ENCODE measurements at regions not wholly inside any gene's neighbourhood (a gene's known extent, or its start where the extent isn't known, plus 50 kb on each side); places are given as distances from the start of the nearest gene placed in this dataset.
"Not testable (repeated sequence)": the region's sequence is repeated elsewhere in the genome, so short reads cannot be mapped to it uniquely, and the experiment has no call there.

- DNase-seq (ENCODE audit: low spot score), result no peak
Measured at GRCh38 chr1:200496937-200497336, 87.1 kb upstream of the ZNF281 start.

GRCh38 chr1:200495901-200496300 is 86.1 kb upstream of the ZNF281 start:
- DNase-seq (ENCODE audit: low spot score), result no peak

DNA sequence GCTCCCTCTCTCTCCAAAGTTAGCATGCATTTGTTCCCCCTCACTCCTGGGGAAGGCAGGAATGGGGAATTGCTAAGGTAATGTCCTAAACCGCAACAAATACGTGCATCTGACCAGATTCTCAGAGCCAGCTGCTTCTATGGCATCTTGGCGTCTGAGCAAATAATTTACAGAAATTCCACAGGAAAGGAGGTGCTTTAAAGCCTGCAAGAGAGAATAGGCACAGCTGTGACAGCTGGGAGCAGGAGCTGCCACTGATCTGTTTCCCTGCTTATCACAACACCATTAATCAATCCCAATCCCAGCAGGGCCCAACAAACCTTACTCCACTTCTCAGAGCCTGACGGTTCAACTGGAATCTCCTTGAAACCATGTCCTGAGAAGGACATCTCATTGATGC is 83.5 kb upstream of the ZNF281 start:
- DNase-seq (ENCODE audit: low spot score), result no peak

GRCh38 chr1:200491103-200491502 is 81.3 kb upstream of the ZNF281 start:
- DNase-seq (ENCODE audit: low spot score), result no peak

- no peak for DNase-seq (ENCODE audit: low spot score)
Measured at GRCh38 chr1:200490183-200490582, 80.3 kb upstream of the ZNF281 start.

DNA sequence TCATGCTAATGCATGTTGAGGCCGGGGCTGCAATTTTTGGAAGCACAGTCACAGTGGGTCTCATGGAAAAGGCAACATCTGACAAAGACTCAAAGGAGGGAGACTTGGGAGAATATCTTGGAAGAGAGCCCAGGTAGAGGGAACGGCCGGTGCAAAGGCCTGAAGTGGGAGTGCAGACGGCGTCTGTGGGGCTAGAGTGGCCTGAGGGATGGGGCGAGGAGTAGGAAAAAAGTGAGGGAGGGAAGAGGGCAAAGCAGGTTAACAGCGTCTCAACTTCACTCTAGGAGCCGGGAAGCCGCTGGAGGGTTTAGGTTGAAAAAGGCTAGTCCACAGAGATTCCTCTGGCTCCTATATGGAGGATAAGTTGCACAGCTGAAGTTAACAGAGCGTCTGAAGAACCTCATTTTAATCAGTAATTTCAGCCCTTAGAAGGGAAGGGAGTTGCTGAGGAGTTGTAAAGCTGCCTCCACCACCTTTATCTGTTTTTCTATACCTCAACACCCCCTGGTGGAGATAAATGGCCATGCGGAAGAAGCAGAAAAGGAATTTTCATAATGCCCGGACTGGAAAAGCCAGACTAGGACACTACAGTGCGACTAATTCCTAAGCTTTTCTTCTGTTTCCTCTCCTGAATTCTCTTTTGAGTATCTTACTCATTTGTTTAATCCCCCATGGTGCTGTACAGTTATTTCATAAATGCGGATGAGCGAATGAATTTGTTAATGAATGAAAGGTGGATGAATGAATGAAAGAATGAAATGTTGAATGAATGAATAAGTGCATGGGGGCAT is 78.7 kb upstream of the ZNF281 start:
- DNase-seq (ENCODE audit: low spot score), result peak; percentile 31

DNA sequence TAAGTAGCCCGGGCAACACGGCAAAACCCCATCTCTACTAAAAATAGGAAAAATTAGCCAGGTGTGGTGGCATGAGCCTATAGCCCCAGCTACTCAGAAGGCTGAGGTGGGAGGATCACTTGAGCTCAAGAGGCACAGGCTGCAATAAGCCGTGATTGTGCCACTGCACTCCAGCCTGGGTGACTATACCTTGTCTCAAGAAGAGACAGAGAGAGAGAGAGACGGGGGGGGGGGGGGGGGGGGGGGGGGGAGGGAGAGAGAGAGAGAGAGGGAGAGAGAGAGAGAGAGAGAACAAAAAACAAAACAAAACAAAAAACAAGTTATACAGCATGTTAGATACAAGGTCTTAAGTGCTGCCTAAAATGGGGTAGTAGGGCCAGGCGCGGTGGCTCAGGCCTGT is 77.8 kb upstream of the ZNF281 start:
- no peak for DNase-seq (ENCODE audit: low spot score)

DNA sequence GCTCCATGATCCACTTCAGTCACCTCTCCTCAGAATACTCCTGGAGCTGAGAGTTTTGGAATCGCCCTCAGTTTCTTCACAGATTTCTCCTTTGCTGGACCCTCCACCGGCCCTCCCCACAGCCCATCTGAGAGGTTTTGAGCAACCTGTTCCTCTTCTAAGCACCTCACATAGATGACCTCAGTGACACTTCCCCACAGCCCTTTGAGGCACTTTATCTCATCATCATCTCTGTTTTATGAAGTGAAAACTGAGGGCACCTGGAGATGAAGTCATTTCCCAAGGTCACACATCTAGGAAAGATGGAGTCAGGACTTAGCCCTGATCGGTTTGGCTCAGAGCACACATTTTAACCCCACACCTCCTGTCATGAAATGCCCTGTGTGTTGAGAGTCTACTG is 76.8 kb upstream of the ZNF281 start:
- no peak for DNase-seq (ENCODE audit: low spot score)

- not testable (repeated sequence) for DNase-seq (ENCODE audit: low spot score)
Measured at GRCh38 chr1:200484438-200484946, 74.7 kb upstream of the ZNF281 start.

DNA sequence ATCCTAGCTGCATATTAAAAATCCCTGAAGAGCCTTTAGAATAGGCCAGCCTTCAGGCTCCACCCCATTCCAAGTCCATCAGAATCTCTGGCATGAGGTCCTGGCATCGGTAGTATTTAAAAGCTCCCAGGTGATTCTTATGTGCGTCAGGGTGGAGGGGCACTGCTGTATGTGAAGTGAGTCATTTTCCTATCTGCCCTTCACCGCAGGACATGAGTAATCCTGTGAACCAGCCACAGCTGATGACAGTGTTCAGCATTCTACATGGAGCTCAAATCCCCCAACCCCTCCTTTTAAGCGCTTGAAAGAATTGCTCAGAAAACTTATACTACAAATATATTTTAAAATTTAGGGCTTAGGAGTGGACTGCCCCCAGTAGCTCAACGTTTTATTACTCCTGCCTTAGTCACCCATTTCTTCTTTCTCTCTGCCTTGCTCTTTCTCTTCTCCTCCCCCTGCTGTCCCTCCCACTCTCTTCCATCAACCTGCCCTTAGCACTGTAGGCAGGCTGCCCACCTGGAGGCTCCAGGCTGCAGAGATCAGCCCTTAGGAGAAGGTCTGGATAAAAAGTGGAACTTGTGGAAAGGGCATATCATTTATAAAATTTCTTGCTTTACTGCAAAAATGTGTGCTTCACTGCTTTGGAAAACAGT is 73.8 kb upstream of the ZNF281 start:
- DNase-seq (ENCODE audit: low spot score), result peak; percentile 45

GRCh38 chr1:200480964-200481363 is 71.1 kb upstream of the ZNF281 start:
- DNase-seq (ENCODE audit: low spot score), result no peak

- no peak for DNase-seq (ENCODE audit: low spot score)
Measured at GRCh38 chr1:200479816-200480215, 70.0 kb upstream of the ZNF281 start.

DNA sequence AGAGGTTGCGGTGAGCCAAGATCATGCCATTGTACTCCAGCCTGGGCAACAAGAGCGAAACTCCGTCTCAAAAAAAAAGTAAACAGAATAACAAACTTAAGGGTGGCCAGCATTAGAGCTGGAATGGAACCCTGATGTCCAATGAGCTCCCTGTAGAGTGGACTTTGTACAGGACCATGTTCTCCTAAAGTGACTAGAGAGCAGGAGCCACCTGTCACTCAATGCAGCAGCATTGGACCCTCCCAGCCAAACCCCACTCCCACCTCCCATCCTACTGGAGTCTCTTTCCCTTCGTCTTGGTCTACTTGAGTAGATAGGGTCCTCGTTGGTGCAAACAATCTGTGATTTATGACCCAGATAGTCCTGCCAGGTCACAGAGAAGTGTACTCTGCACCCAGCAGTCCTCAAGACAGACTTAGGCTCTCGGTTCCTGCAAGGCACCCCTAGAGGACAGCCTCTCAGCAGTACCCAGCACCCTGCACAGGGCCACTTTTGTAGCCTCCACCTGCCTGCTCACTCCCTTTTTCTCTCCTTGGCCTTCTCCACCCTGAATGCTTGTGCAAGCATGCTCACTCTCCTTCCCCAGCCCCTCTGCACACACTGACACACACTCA is 69.2 kb upstream of the ZNF281 start:
- no peak for DNase-seq (ENCODE audit: low spot score)

- DNase-seq (ENCODE audit: low spot score), result no peak
Measured at GRCh38 chr1:200478239-200478623, 68.4 kb upstream of the ZNF281 start.

- no peak for DNase-seq (ENCODE audit: low spot score)
Measured at GRCh38 chr1:200474633-200475032, 64.8 kb upstream of the ZNF281 start.

DNA sequence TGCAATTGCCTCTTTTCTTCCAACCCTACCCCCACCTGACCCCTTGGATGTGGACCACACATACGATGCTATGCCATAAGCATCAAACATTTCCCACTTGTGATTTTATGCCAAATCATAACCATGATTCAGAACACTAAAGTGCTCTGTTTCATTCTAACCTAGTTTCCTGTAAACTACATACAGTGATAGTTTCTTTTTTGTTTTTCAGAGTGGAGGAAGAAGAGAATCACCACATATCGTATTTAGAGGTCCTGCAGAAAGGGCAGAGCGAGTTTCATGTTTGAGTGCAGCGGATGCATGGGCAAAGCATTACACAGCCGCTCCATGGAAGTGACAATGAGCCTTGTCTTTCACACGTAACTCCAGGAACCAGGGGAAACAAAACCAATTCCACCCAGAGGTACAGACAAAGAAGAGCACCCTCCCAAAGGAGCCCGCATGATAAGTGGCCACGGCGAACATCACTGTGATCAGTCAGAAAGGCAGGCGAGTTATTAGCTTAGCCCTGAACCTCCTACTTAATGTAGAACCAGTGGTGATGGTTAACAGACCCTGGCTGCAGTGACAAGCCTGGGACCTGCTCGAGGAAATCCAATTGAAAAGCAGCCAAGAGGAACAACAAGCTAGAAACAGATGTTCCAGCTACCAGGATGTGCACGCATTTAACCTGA is 64.0 kb upstream of the ZNF281 start:
- no peak for DNase-seq (ENCODE audit: low spot score)

DNA sequence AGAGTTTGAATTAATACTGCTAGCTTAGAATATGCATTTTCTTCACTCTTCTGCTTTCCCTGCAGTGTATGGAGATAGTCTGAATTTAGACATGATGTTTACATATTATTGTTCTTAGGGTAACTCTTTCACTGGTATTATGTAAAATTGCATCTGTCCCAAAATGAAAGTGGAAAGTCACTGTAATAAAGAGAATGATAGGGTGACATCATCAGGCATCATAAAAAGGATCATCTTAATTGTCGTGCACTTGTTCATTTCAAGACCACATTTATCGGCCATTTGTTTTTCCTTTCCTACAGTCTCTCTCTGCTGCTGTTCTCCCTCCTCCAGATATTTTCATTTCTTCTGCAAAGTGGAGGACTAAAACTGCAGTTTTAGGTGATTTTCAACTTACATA is 61.9 kb upstream of the ZNF281 start:
- no peak for DNase-seq (ENCODE audit: low spot score)

DNA sequence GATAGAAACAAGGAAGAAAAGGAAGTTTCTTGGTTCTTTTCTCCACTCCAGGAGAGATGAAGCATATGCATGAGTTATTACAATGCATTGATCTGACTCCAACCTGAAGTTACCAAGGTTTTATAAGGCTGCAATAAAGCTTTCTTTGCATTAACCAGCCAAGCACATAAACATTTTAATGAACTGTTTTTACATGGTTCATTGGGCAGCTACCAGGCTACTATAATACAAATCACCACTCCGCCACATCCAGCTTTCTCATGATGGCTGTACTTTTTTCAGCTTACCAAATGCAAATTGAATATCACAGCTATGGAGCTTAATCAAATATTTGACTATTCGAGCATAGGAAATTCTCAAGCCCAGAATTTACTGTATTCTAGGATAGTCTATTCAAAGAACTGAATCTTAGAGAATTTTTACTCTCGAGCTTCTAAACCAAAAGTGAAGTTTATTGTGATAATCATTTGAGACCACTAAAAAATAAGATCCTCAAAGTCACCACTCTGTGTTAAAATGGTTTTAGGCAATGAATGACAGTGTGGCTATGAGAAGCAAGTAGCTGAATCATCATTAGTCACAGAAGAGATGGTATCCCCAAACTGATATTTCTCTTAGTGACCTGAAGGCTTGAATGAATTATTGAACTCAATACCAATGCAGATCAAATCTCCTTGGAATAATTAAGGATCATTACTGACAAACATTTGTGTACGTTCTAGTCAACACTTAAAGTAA is 58.6 kb upstream of the ZNF281 start:
- DNase-seq (ENCODE audit: low spot score), result no peak

- DNase-seq (ENCODE audit: low spot score), result no peak
Measured at GRCh38 chr1:200464784-200465400, 55.1 kb upstream of the ZNF281 start.

Measured in HuH-7.5 (cell line).